ENCODE measurements at regions not wholly inside any gene's neighbourhood (a gene's known extent, or its start where the extent isn't known, plus 50 kb on each side); places are given as distances from the start of the nearest gene placed in this dataset.

- ATAC-seq, result no peak
- no peak overlapping the region for H3K27ac Mint-ChIP-seq
Measured at GRCh38 chr2:150699218-150699617, 211.8 kb upstream of the RND3 start.

More at GRCh38 chr2:150699218-150699617, 211.8 kb upstream of the RND3 start:
- no peaks in the 10 kb centered on the region for H3F3A ChIP-seq (replicated peaks; ENCODE audit: low read depth)
- no peak for DNase-seq (ENCODE audit: low spot score)
- Mint-ChIP-seq H3K27me3 (ENCODE audit: insufficient read depth, low read depth, poor library complexity) (peaks cover 2% of the 10 kb centered on the region), H3K36me3 (ENCODE audit: low read depth) (peaks cover 5% of the 10 kb centered on the region; the same call in 2 of the 3 replicates), H3K4me3 (no peak overlapping the region), H3K4me1 (peaks cover 24% of the 10 kb centered on the region), H3K9me3 (peaks cover 10% of the 10 kb centered on the region)
- H3K27me3 ChIP-seq (ENCODE audit: insufficient read depth), result no peaks in the 10 kb centered on the region
- peaks cover 20% of the 10 kb centered on the region for H3K4me1 ChIP-seq (ENCODE audit: insufficient read depth)
- H3K4me2 ChIP-seq, result no peak overlapping the region
- no peak for TF ChIP-seq CREB1 (CRISPR knock-in tag; IDR thresholded peaks at IDR 0.05; ENCODE audit: low read depth)
- no peak for TF ChIP-seq ZNF331 (CRISPR knock-in tag; IDR thresholded peaks at IDR 0.05; ENCODE audit: low read depth)
- no peak for TF ChIP-seq ZNF114 (CRISPR knock-in tag; IDR thresholded peaks at IDR 0.05)
- no peak for TF ChIP-seq EZH2 (IDR thresholded peaks at IDR 0.05; ENCODE audit: low read depth, unreplicated experiment)
- no peak for TF ChIP-seq REST (IDR thresholded peaks at IDR 0.05; ENCODE audit: unreplicated experiment)
- no peak for TF ChIP-seq JUNB (IDR thresholded peaks at IDR 0.05; ENCODE audit: unreplicated experiment)
- TF ChIP-seq ETS1 (IDR thresholded peaks at IDR 0.05), result no peak
- TF ChIP-seq, protein P1, sequence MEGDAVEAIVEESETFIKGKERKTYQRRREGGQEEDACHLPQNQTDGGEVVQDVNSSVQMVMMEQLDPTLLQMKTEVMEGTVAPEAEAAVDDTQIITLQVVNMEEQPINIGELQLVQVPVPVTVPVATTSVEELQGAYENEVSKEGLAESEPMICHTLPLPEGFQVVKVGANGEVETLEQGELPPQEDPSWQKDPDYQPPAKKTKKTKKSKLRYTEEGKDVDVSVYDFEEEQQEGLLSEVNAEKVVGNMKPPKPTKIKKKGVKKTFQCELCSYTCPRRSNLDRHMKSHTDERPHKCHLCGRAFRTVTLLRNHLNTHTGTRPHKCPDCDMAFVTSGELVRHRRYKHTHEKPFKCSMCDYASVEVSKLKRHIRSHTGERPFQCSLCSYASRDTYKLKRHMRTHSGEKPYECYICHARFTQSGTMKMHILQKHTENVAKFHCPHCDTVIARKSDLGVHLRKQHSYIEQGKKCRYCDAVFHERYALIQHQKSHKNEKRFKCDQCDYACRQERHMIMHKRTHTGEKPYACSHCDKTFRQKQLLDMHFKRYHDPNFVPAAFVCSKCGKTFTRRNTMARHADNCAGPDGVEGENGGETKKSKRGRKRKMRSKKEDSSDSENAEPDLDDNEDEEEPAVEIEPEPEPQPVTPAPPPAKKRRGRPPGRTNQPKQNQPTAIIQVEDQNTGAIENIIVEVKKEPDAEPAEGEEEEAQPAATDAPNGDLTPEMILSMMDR (conservative IDR thresholded peaks at IDR 0.05; ENCODE audit: low read depth in 2 of 2), result no peak
- no peak for TF ChIP-seq POLR2AphosphoS5 (IDR thresholded peaks at IDR 0.05; ENCODE audit: low read depth)
- TF ChIP-seq ZNF462 (CRISPR knock-in tag; IDR thresholded peaks at IDR 0.05), result no peak
- TF ChIP-seq STAT1 (IDR thresholded peaks at IDR 0.05; ENCODE audit: unreplicated experiment), result no peak
- no peak for TF ChIP-seq NANOG (IDR thresholded peaks at IDR 0.05; ENCODE audit: borderline replicate concordance)
- no peak for TF ChIP-seq EZH2phosphoT487 (IDR thresholded peaks at IDR 0.05; ENCODE audit: unreplicated experiment)
- no peak overlapping the region for H2AFZ ChIP-seq
- H3K79me2 ChIP-seq (replicated peaks; ENCODE audit: insufficient read depth), result no peaks in the 10 kb centered on the region
- H3K27ac ChIP-seq (ENCODE audit: low read depth), result no peak overlapping the region
- H4K20me1 ChIP-seq (replicated peaks; ENCODE audit: insufficient read depth), result no peaks in the 10 kb centered on the region
- peaks cover 3% of the 10 kb centered on the region; the same call in 1 of the 2 replicates for H3K36me3 ChIP-seq (ENCODE audit: insufficient read depth)
- H3K4me3 ChIP-seq, result no peak overlapping the region
- peaks cover 11% of the 10 kb centered on the region; the same call in 1 of the 2 replicates for H3K9me2 ChIP-seq (ENCODE audit: insufficient read depth)

Measured in GM23338 (cell line).